Kidney epithelial cell (primary cell): ENCODE measurements at regions not wholly inside any gene's neighbourhood (a gene's known extent, or its start where the extent isn't known, plus 50 kb on each side); places are given as distances from the start of the nearest gene placed in this dataset.
"Not testable (repeated sequence)": the region's sequence is repeated elsewhere in the genome, so short reads cannot be mapped to it uniquely, and the experiment has no call there.

Source experiments
- DNase-seq: peaks from one replicate; pipeline ENCODE4 v3.0.0-alpha.2; 2010; ENCODE audit warnings: low read depth
- H3K27me3 ChIP-seq: 2 replicates; pipeline ENCODE4 v1.6.0; 2011; ENCODE audit warnings: low read length; ENCODE audit not compliant: control insufficient read depth, insufficient read depth
- H3K36me3 ChIP-seq: 2 replicates; pipeline ENCODE4 v1.5.1; 2011; ENCODE audit warnings: low read length; ENCODE audit not compliant: control insufficient read depth, insufficient read depth
- H3K4me3 ChIP-seq: 2 replicates; pipeline ENCODE4 v1.5.1; 2011; ENCODE audit warnings: low read depth, mild to moderate bottlenecking, control low read depth, low read length
- CTCF ChIP-seq: IDR thresholded peaks from 2 replicates; pipeline ENCODE4 v1.5.1; 2011; ENCODE audit warnings: mild to moderate bottlenecking, moderate library complexity, low read length, control low read depth, inconsistent platforms; ENCODE audit not compliant: insufficient read depth, poor library complexity, severe bottlenecking

DNA sequence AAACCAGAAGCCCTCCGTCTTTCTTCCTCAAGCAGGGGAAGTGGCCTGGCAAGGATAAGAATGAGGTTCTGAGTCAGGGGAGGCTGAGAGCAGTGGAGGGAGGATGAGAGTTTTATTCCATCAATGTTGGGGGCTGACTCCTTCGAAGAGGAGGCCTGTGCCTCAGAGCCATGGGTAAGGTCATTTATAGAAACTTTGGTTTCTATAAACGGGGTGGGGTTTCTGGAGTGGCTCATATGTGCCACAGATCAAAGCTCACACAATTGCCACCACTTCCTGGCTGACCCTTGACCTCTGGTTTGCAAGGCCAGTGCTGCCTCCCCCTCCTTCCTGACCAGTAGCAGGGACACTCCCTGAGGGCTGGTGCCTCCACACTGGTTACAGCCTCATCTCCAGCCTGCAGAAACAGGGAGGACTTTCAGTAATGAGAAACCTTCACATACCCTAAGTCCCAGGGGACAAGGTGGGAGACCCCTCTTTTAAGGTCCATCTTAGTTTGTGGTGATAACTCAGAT is 166.0 kb downstream of the PDGFRA start:
- no peak for DNase-seq
- no peak for TF ChIP-seq CTCF
- H3K4me3 ChIP-seq = no peak overlapping the region
- no peaks in the 10 kb centered on the region for H3K27me3 ChIP-seq
- no peaks in the 10 kb centered on the region for H3K36me3 ChIP-seq

DNA sequence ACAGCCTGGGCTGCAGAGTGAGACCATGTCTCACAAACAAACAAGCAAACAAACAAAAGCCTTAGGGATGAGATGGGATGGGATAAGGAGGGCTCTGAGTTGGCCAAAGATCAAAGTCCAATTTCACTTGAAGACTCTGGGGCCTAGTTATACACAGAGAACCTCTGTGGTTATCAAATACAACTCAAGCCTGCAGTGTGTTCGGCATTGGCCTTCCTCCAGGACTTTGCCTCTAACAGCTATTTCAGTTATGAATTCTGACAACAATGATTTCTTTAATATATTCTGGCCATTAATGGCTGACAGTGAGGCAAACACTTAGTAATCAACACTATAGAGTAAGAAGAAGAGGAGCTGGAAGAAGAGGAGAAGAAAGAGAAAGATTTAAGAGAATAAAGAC is 171.1 kb downstream of the PDGFRA start:
- no peak for DNase-seq
- no peak for TF ChIP-seq CTCF
- no peaks in the 10 kb centered on the region for H3K36me3 ChIP-seq
- H3K27me3 ChIP-seq = no peaks in the 10 kb centered on the region
- no peak overlapping the region for H3K4me3 ChIP-seq

GRCh38 chr4:54400802-54401201 is 171.7 kb downstream of the PDGFRA start:
- DNase-seq = peak; percentile 21
- no peak for TF ChIP-seq CTCF

GRCh38 chr4:54402880-54403480 is 173.9 kb downstream of the PDGFRA start:
- no peak for DNase-seq
- TF ChIP-seq CTCF = no peak
- H3K36me3 ChIP-seq = no peaks in the 10 kb centered on the region
- no peak overlapping the region for H3K4me3 ChIP-seq
- no peaks in the 10 kb centered on the region for H3K27me3 ChIP-seq

More at GRCh38 chr4:54400802-54401201, 171.7 kb downstream of the PDGFRA start:
- Histone ChIP-seq H3K36me3 (no peaks in the 10 kb centered on the region), H3K4me3 (no peak overlapping the region), H3K27me3 (no peaks in the 10 kb centered on the region)

GRCh38 chr4:54403700-54404453 is 174.8 kb downstream of the PDGFRA start:
- no peak overlapping the region for H3K4me3 ChIP-seq

GRCh38 chr4:54409270-54409817 is 180.3 kb downstream of the PDGFRA start:
- DNase-seq, H3K27me3 ChIP-seq, H3K4me3 ChIP-seq, H3K36me3 ChIP-seq: not testable (repeated sequence)

More at GRCh38 chr4:54403700-54404453, 174.8 kb downstream of the PDGFRA start:
- Histone ChIP-seq H3K27me3 (no peaks in the 10 kb centered on the region), H3K36me3 (no peaks in the 10 kb centered on the region)
- no peak for TF ChIP-seq CTCF
- no peak for DNase-seq
